Fibroblast of skin of left quadriceps (primary cell): ENCODE measurements at regions not wholly inside any gene's neighbourhood (a gene's known extent, or its start where the extent isn't known, plus 50 kb on each side); places are given as distances from the start of the nearest gene placed in this dataset.
A peak's percentile ranks its signal among the peaks of the same experiment; 100 is the strongest.
"Not testable (repeated sequence)": the region's sequence is repeated elsewhere in the genome, so short reads cannot be mapped to it uniquely, and the experiment has no call there.

Source experiments
- DNase-seq, 2 experiments: peaks; one replicate each; pipeline ENCODE4 v3.0.0-alpha.2; 2013; ENCODE audit warnings: low read depth in 2 of 2

DNA sequence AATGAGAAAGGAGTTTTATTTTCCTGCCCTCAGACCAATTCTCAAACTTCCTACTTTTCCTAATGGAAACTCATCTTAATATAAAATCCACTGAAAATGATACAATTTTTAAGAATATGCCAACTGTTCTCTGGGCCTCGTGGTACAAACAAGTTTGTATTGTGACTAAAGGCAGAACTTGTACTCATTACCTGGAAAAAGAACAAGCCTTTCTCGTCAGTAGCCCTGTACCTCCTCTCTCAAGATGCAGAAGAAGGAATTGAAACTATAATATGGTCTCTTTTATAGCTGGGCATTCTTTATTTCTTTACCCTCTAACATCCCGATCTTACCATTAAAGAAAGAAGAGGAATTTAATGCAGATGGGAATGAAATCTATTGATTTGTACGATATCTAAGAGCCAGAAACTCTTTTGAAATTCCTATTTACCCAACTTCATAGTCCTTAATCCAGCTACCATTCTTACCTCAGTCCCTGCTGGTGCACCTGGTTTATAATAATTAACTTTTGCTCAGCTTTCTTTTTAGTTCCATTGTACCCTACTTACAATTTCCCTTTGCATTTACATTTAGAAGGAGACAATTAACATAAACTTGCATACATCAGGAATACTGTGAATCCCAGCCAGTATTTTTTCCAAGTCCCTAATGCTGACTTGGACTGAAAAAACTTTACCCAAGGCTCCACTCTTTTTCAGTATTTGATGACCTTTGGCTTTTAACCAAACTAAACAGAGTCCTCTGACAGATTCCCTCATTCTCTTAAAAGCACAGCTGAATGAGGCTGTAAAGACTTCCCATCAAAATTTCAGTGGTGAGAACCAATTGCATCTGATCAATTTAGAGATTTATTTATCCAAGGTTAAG is 1162.4 kb downstream of the BRINP3 start:
- no peak for DNase-seq

DNA sequence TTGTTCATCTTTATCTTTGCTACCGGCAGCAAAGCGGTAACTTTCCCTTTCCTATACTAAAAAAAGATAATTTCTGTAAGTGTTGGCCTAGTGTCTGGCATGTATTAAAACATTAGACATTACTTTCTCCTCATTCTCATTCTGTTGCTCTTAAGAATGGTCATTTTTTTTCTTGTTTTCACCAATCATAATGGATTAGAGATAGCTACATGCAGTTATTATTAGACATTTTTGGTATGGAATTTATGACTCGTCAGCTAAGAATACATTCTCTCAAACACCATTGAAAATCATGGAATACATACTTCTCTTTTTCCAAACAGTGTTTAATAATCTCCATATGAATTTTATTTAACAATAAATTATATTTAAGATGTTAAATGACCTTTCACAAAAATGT is 1154.6 kb downstream of the BRINP3 start:
- peak; percentile 50 to 59 for DNase-seq

DNA sequence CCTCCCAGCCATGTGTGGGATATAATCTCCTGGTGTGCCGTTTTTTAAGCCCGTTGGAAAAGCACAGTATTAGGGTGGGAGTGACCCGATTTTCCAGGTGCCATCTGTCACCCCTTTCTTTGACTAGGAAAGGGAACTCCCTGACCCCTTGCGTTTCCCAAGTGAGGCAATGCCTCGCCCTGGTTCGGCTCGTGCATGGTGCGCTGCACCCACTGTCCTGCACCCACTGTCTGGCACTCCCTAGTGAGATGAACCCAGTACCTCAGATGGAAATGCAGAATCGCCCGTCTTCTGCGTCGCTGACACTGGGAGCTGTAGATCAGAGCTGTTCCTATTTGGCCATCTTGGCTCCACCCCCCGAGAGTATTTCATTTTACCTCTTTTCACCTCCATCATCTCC is 1146.6 kb downstream of the BRINP3 start:
- not testable (repeated sequence) for DNase-seq

DNA sequence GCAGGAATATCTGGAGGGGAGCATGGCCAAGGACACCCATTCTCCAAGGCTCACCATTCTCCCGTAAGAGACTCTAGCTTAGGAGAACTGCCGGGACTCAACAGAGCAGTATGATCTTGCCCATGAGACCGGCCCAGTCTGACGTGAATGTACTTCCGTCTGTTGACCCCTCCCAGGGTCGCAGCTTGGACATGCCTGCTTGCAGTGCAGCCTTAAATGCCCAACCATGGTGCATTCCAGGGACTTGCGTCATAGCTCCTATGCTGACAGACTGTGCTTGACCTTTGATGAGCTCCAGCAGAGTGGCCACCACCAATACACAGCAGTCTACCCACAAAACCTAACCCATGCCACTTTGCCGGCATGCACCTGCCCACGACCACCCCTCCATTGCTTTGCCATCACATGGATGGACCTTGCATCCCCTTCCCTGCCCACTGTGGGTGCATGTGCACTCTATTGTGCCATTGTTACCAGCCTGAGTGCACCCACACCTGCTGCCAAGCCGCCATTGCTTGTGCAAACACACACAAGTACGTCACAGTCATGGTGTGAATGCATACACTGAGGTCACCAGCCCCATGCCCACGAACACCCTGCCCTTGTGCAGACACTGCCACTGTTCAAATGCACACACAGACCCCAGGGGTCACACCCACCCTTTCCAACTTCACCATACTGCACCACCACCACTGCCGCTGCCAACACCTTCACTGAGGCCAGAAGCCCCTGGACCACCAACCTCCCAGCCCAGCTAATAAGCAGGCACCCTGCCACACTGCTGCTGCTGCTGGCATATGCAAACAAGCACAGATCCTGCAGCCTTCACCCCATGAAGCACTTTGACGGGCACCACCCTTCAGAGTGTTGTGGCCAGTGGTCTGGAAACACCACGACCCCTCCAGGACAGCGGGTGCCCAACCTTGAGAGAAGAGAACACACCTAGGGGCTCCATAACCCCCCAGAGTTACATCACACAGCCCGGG is 1141.3 kb downstream of the BRINP3 start:
- DNase-seq, result no peak

DNA sequence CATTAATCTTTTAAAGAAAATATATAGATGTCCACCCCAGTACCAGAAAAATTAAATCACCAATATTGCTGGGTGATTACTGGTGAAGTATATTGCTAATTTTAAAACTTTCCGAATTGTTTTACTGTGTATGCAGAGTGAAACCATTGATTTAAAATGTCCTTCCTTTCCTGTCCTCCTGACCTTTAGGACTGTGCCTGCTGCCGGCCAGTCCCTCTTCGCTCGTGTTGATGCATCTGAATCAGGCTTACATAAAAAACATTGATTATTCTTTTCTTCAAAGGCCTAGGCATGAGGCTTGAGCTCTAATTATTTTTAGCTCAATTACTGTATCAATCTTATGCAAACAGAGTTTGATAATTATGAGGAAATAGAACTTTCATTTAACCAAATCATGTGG is 1128.1 kb downstream of the BRINP3 start:
- no peak for DNase-seq

DNA sequence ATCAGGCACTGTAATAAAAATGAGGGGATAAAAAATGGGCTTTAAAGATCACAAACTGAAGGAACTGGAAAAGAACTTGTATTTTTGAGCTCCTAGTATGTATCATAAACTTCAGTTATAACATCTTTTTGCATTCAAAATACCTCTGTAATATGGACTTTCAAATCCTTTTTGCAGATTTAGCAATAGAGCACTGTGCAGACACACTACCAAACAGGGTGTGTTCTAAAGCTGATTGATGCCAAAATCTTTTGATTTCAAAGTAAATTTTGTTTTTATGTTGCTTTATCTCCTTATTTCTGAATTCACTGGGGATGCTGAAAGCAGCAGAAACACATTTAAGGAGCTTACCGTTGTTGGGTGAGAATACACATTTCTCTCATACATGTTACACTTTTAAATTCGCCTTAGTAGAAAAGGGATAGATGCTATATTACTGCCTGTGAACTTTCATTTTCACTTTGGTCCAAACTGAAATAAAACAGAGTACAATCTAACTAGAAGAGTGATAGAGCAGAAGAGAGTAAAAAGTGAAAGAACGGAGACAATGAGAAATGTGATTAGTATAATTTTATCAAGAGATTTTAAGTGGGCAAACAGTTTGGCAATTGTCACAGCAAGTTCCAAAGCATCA is 1126.6 kb downstream of the BRINP3 start:
- DNase-seq, result no peak

GRCh38 chr1:189351960-189352359 is 1125.7 kb downstream of the BRINP3 start:
- DNase-seq, result no peak

GRCh38 chr1:189356206-189356605 is 1121.5 kb downstream of the BRINP3 start:
- DNase-seq, result no peak

DNA sequence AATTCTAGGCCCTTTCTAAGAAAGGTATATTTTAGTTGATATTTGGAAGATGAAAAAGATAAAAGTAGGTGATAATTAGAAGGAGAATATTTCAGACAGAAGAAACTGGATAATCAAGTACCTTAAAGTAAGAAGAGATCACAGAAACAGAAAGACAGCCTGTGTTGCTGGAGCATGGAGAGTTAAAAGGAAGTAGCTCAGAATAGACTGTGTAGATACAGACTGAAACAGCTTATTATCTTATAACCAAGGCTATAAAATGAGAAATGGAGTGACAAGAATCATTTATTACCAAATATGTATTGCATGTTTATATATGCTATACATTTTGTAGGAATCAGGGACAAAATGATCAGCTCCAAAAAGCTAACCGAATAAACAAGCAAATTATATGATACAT is 1120.3 kb downstream of the BRINP3 start:
- DNase-seq, result no peak

DNA sequence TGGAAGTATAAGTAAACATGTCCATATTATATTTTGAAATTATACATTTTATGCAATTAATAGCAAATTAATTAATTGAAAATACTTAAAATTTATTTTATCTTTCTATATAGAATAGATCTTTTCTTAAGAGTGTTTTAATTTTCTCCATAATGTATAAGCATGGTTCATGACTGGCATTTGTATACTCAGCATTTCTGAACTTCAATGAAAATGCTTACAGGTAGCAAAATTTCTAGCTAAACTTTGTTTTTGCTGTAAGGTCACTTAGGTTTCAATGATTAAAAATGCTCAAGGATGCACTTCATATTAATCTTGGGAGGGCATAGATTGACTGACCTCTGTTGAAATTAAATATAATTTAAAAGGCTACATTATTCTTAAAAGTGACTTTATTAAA is 1108.1 kb downstream of the BRINP3 start:
- no peak for DNase-seq

- no peak for DNase-seq
These were observed 1102.8 kb downstream of the BRINP3 start for GRCh38 chr1:189374816-189375215.

- DNase-seq, result no peak
These were observed 1072.2 kb downstream of the BRINP3 start for GRCh38 chr1:189405419-189405818.

- no peak for DNase-seq
These were observed 1067.9 kb downstream of the BRINP3 start for GRCh38 chr1:189409774-189410173.

DNA sequence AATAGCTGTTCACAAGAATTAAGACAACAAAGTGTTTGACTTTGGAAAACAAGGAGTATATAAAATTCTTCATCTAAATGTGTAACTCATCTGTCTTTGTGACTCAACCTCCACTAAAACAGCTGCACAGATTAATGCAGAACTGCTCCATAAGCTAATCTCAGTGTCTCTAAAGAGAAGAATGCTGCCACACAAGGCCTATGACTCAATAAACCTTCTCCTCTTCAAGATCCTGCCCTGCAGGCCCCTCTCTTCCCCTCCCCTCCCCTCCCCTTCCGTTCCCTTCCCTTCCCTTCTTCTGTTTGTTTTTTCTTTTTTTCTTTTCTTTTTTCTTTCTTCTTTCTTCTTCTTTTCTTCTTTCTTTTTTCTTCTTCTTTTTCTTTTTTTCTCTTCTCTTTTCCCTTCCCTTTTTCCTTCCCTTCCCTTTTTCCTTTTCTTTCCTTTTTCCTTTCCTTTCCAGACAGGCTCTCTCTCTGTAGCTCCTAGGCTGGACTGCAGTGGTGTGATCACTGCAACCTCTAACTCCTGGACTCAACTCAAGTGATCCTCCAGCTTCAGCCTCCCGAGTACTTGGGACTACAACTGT is 1052.8 kb downstream of the BRINP3 start:
- DNase-seq, result peak; percentile 8 to 13

- peak in 1 of 2 experiments; percentile 8 for DNase-seq
These were observed 1048.1 kb downstream of the BRINP3 start for GRCh38 chr1:189429610-189430009.

- DNase-seq, result no peak
These were observed 1046.2 kb downstream of the BRINP3 start for GRCh38 chr1:189431447-189431846.

GRCh38 chr1:189432753-189433152 is 1044.9 kb downstream of the BRINP3 start:
- no peak for DNase-seq

DNA sequence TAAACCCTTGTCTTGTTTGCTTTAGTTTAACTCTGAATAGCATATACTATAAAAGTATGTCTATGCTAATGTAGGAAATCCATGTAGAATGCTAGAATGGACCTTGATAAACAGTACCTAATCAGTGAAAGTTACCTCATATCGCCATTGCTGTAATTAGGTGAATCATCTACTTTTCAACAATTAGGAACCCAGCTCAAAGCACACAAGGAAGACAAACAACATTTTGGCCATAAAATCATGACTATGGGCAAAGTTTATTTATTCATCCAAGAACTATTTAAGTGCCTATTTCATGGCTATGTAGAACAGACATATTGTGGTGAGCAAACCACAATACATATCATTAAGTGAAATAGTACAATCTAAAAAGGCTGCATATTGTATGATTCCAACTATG is 1043.2 kb downstream of the BRINP3 start:
- DNase-seq, result no peak

GRCh38 chr1:189435398-189435797 is 1042.3 kb downstream of the BRINP3 start:
- DNase-seq, result no peak

DNA sequence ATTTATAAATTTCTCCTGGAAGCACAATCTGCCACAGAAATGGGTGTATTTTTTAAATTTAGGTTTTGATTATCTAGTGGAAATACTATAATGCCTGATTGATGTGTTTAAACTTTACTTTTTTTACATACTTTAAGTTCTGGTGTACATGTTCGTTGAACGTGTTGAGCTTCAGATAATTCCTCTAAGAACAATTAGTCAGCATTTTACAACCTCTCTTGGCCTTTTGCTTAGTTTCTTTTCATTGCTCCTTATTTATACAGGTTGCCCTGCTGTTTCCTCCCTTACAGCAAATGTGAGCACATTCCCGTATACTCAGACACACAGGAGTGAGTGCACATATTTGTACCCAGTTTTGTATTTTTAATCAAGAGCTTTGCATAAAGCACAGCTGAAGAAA is 1038.9 kb downstream of the BRINP3 start:
- no peak for DNase-seq

DNA sequence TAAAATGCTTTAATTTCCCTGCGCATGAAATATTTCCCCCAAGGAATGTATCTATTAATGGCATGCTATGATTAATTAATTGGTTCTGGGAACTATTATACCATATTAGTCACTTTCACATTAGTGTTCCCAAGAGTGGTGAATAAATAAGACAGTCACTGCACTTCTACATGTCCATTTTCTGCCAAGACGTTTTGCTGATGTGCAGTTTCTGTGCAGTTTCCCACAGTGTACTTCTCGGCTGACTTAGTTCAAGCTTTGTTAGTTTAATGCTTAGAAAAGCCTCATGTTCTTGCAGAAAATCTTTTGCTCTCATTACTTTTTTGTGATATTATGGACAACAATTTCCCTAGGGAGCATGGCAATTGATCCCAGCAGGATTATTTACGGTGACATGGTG is 1014.5 kb downstream of the BRINP3 start:
- DNase-seq, result no peak

DNA sequence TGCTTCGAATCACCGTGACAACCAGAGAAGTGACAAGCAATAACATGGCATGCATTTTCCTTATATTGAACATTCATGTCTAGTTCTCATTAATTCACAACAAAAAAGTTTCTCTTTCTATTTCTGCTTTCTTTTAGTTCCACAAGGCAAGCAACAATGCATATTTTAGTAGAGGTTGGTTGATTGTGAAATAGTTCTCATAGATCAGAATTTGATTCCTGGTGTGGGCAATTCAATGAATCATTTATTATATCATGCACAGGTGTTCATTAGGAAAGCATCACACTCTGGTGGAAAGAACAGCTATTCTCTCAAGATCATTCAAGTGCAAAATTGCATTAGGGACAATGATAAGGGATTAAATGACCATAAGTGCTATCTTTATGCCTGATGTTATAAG is 980.9 kb downstream of the BRINP3 start:
- DNase-seq, result no peak
